IgD-negative memory B cell (primary cell): ENCODE measurements at regions not wholly inside any gene's neighbourhood (a gene's known extent, or its start where the extent isn't known, plus 50 kb on each side); places are given as distances from the start of the nearest gene placed in this dataset.
"Not testable (repeated sequence)": the region's sequence is repeated elsewhere in the genome, so short reads cannot be mapped to it uniquely, and the experiment has no call there.

ENCODE experiments used
- H3K27ac Mint-ChIP-seq, 3 donors: one replicate each; pipeline ENCODE4 v1.8.0; 2020 to 2022; ENCODE audit warnings: mild to moderate bottlenecking in 3 of 3, mixed read lengths in 3 of 3, moderate library complexity in 1 of 3
- H3K27me3 Mint-ChIP-seq: one replicate; pipeline ENCODE4 v1.8.0; 2021; ENCODE audit warnings: mixed read lengths
- H3K36me3 Mint-ChIP-seq: one replicate; pipeline ENCODE4 v1.8.0; 2020; ENCODE audit warnings: mild to moderate bottlenecking, mixed read lengths
- H3K4me1 Mint-ChIP-seq, 3 donors: one replicate each; pipeline ENCODE4 v1.8.0; 2020 to 2022; ENCODE audit warnings: mixed read lengths in 3 of 3, mild to moderate bottlenecking in 1 of 3
- H3K4me3 Mint-ChIP-seq, 4 donors: one replicate each; pipeline ENCODE4 v1.8.0; 2020 to 2022; ENCODE audit warnings: mild to moderate bottlenecking in 4 of 4, mixed read lengths in 4 of 4, moderate library complexity in 3 of 4
- H3K9me3 Mint-ChIP-seq, 3 donors: one replicate each; pipeline ENCODE4 v1.8.0; 2020 to 2021; ENCODE audit warnings: mixed read lengths in 3 of 3, mild to moderate bottlenecking in 1 of 3

- no peak overlapping the region for H3K27ac Mint-ChIP-seq
- peaks cover 4 to 27% (median 10%) of the 10 kb centered on the region in 3 donors for H3K9me3 Mint-ChIP-seq
- no peaks in the 10 kb centered on the region for H3K36me3 Mint-ChIP-seq
- H3K4me1 Mint-ChIP-seq, result no peaks in the 10 kb centered on the region
- H3K27me3 Mint-ChIP-seq, result no peaks in the 10 kb centered on the region
- H3K4me3 Mint-ChIP-seq, result no peak overlapping the region
Measured at GRCh38 chr7:79778786-79779770, 325.6 kb upstream of the MAGI2 start.

- H3K36me3 Mint-ChIP-seq, result no peaks in the 10 kb centered on the region
- peaks cover 4 to 9% (median 6%) of the 10 kb centered on the region in 3 donors for H3K9me3 Mint-ChIP-seq
- H3K27me3 Mint-ChIP-seq, result no peaks in the 10 kb centered on the region
- H3K27ac Mint-ChIP-seq, result no peak overlapping the region
- H3K4me1 Mint-ChIP-seq, result no peaks in the 10 kb centered on the region
- H3K4me3 Mint-ChIP-seq, result no peak overlapping the region
Measured at GRCh38 chr7:79775911-79776310, 322.4 kb upstream of the MAGI2 start.

GRCh38 chr7:79774150-79774549 lies 320.7 kb upstream of the MAGI2 start:
- no peak overlapping the region for H3K4me3 Mint-ChIP-seq
- no peaks in the 10 kb centered on the region for H3K4me1 Mint-ChIP-seq
- H3K27ac Mint-ChIP-seq, result no peak overlapping the region
- no peaks in the 10 kb centered on the region for H3K36me3 Mint-ChIP-seq
- H3K9me3 Mint-ChIP-seq, result peaks cover 0 to 8% (median 1%) of the 10 kb centered on the region in 3 donors
- no peaks in the 10 kb centered on the region for H3K27me3 Mint-ChIP-seq

- H3K27me3 Mint-ChIP-seq, result no peaks in the 10 kb centered on the region
- no peaks in the 10 kb centered on the region for H3K36me3 Mint-ChIP-seq
- no peak overlapping the region for H3K27ac Mint-ChIP-seq
- no peaks in the 10 kb centered on the region for H3K9me3 Mint-ChIP-seq
- H3K4me1 Mint-ChIP-seq, result no peaks in the 10 kb centered on the region
- H3K4me3 Mint-ChIP-seq, result no peak overlapping the region
Measured at GRCh38 chr7:79770970-79771369, 317.5 kb upstream of the MAGI2 start.

GRCh38 chr7:79770063-79770462 lies 316.6 kb upstream of the MAGI2 start:
- Mint-ChIP-seq H3K4me3 (no peak overlapping the region), H3K36me3 (no peaks in the 10 kb centered on the region)

GRCh38 chr7:79767876-79768560 lies 314.6 kb upstream of the MAGI2 start:
- H3K27ac Mint-ChIP-seq, H3K36me3 Mint-ChIP-seq, H3K27me3 Mint-ChIP-seq, H3K4me1 Mint-ChIP-seq, H3K4me3 Mint-ChIP-seq: not testable (repeated sequence)
- H3K9me3 Mint-ChIP-seq, result peaks cover 0 to 12% (median 0%) of the 10 kb centered on the region in 3 donors

More at GRCh38 chr7:79770063-79770462, 316.6 kb upstream of the MAGI2 start:
- Mint-ChIP-seq H3K27ac (no peak overlapping the region), H3K4me1 (no peaks in the 10 kb centered on the region), H3K27me3 (no peaks in the 10 kb centered on the region), H3K9me3 (peaks cover 0 to 5% (median 0%) of the 10 kb centered on the region in 3 donors)

- H3K27ac Mint-ChIP-seq, H3K27me3 Mint-ChIP-seq, H3K36me3 Mint-ChIP-seq, H3K4me3 Mint-ChIP-seq, H3K4me1 Mint-ChIP-seq: not testable (repeated sequence)
- peaks cover 0 to 12% (median 0%) of the 10 kb centered on the region in 3 donors for H3K9me3 Mint-ChIP-seq
Measured at GRCh38 chr7:79767192-79767591, 313.7 kb upstream of the MAGI2 start.

- H3K27ac Mint-ChIP-seq, result no peak overlapping the region
- H3K27me3 Mint-ChIP-seq, result no peaks in the 10 kb centered on the region
- H3K4me3 Mint-ChIP-seq, result no peak overlapping the region
- H3K4me1 Mint-ChIP-seq, result no peaks in the 10 kb centered on the region
- H3K9me3 Mint-ChIP-seq, result peaks cover 0 to 14% (median 3%) of the 10 kb centered on the region in 3 donors
- no peaks in the 10 kb centered on the region for H3K36me3 Mint-ChIP-seq
Measured at GRCh38 chr7:79761876-79762429, 308.5 kb upstream of the MAGI2 start.

- not testable (repeated sequence) for H3K4me1 Mint-ChIP-seq, H3K36me3 Mint-ChIP-seq, H3K27me3 Mint-ChIP-seq, H3K4me3 Mint-ChIP-seq
- H3K27ac Mint-ChIP-seq, result peak overlapping the region in 1 of 3 donors; percentile 68
- peaks cover 0 to 12% (median 8%) of the 10 kb centered on the region in 3 donors for H3K9me3 Mint-ChIP-seq
Measured at GRCh38 chr7:79750941-79751340, 297.5 kb upstream of the MAGI2 start.

- H3K27me3 Mint-ChIP-seq, result no peaks in the 10 kb centered on the region
Measured at GRCh38 chr7:79749856-79750255, 296.4 kb upstream of the MAGI2 start.

GRCh38 chr7:79741684-79742083 lies 288.2 kb upstream of the MAGI2 start:
- H3K36me3 Mint-ChIP-seq, result no peaks in the 10 kb centered on the region
- H3K4me1 Mint-ChIP-seq, result no peaks in the 10 kb centered on the region
- no peaks in the 10 kb centered on the region for H3K27me3 Mint-ChIP-seq
- H3K27ac Mint-ChIP-seq, result no peak overlapping the region
- H3K4me3 Mint-ChIP-seq, result no peak overlapping the region
- peaks cover 2 to 5% (median 4%) of the 10 kb centered on the region in 3 donors for H3K9me3 Mint-ChIP-seq

More at GRCh38 chr7:79749856-79750255, 296.4 kb upstream of the MAGI2 start:
- Mint-ChIP-seq H3K9me3 (peaks cover 0 to 8% (median 3%) of the 10 kb centered on the region in 3 donors), H3K4me3 (no peak overlapping the region), H3K36me3 (no peaks in the 10 kb centered on the region), H3K4me1 (no peaks in the 10 kb centered on the region), H3K27ac (no peak overlapping the region)

GRCh38 chr7:79740076-79740475 lies 286.6 kb upstream of the MAGI2 start:
- H3K27me3 Mint-ChIP-seq, result no peaks in the 10 kb centered on the region
- H3K9me3 Mint-ChIP-seq, result peaks cover 1 to 14% (median 5%) of the 10 kb centered on the region in 3 donors
- H3K36me3 Mint-ChIP-seq, result no peaks in the 10 kb centered on the region
- H3K27ac Mint-ChIP-seq, result no peak overlapping the region
- H3K4me3 Mint-ChIP-seq, result no peak overlapping the region
- H3K4me1 Mint-ChIP-seq, result no peaks in the 10 kb centered on the region

GRCh38 chr7:79739036-79739709 lies 285.7 kb upstream of the MAGI2 start:
- H3K27ac Mint-ChIP-seq, H3K27me3 Mint-ChIP-seq, H3K36me3 Mint-ChIP-seq, H3K4me3 Mint-ChIP-seq, H3K4me1 Mint-ChIP-seq: not testable (repeated sequence)
- H3K9me3 Mint-ChIP-seq, result peaks cover 1 to 14% (median 5%) of the 10 kb centered on the region in 3 donors

GRCh38 chr7:79736418-79736817 lies 283.0 kb upstream of the MAGI2 start:
- Mint-ChIP-seq H3K9me3 (peaks cover 4 to 35% (median 14%) of the 10 kb centered on the region in 3 donors), H3K27me3 (no peaks in the 10 kb centered on the region), H3K4me3 (no peak overlapping the region), H3K4me1 (no peaks in the 10 kb centered on the region), H3K36me3 (no peaks in the 10 kb centered on the region), H3K27ac (no peak overlapping the region)

- Mint-ChIP-seq H3K4me3 (no peak overlapping the region), H3K27me3 (no peaks in the 10 kb centered on the region), H3K27ac (no peak overlapping the region), H3K9me3 (peaks cover 1 to 32% (median 14%) of the 10 kb centered on the region in 3 donors), H3K36me3 (no peaks in the 10 kb centered on the region), H3K4me1 (no peaks in the 10 kb centered on the region)
Measured at GRCh38 chr7:79735012-79735411, 281.5 kb upstream of the MAGI2 start.
